ENCODE measurements at regions not wholly inside any gene's neighbourhood (a gene's known extent, or its start where the extent isn't known, plus 50 kb on each side); places are given as distances from the start of the nearest gene placed in this dataset.

DNA sequence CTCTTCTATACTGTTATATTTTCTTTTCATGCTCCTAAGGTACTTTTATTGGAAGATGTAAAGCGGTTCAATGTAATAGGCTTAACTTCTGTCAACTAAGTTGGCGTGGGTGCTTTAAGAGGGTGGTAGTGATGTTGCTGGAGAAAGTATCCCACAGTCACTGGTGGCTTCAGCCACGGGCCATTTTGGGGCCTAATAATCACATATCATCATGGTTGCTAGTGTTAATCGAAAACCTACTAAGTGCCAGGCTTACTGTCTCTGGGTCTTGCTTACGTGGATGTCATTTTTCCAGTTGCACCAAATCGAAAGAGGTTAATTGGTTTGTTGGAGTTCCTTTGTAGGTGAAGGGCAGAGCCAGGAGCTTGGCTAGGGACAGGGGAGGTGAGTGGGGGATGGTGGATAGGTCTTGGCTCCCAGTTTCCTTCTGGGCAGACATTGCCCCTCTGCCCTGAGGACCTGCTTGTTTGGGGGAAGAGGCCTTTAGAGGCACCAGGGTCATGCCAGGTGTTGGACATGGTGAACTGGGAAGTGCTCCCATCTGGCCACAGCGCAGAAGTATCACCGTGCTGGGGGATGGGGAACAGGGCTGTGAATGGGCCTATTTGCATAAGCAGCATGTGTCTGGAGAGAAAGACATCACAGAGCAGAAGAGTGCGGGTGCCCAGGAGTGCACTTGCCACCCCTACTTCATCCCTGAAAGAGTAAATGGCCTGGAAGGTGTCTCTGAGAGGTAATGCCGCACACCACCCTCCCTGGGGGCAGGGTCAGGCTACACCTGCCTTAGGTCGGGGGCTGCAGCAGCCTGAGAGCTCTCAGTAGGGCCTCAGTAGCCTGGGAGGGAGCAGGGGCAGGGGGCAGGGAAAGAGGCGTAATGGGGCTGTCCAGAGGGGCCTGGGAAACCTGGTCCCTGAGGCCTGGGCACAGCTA lies 62.4 kb upstream of the POLG start:
- TF ChIP-seq CTCF (conservative IDR thresholded peaks at IDR 0.05; ENCODE audit: low read depth, low read length), result no peak
- no peak for TF ChIP-seq EZH2 (IDR thresholded peaks at IDR 0.05; ENCODE audit: low read length, unreplicated experiment)

Data from PC-3 (cell line).